NCI-H2107 treated with DMSO at 0.1 percent for 48 hours (cell line): ENCODE measurements at regions not wholly inside any gene's neighbourhood (a gene's known extent, or its start where the extent isn't known, plus 50 kb on each side); places are given as distances from the start of the nearest gene placed in this dataset.
A peak's percentile ranks its signal among the peaks of the same experiment; 100 is the strongest.

Experiments used
- DNase-seq: peaks from one replicate; lab custom pipeline; 2025; ENCODE audit not compliant: unreplicated experiment; lab: John Stamatoyannopoulos, UW

DNA sequence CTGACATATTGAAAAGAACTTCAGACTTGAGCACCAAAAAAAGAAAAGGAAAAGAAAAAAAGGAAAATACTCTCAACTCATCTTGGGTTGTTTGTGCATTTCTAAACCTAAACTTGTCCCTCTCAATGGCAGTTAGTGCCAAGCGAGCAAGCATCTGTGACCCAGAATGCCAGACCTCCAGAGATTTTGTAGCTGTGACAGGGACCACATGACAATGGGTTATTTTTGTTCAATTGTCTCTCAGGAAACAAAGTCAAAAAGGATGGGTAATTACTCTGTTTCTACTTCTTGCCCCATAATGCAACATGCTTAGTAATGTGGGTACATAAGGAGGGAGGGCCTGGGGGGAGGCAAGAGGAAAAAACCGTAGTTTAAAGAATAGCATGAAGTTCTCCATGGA lies 285.7 kb upstream of the RTL1 start:
- no peak for DNase-seq

DNA sequence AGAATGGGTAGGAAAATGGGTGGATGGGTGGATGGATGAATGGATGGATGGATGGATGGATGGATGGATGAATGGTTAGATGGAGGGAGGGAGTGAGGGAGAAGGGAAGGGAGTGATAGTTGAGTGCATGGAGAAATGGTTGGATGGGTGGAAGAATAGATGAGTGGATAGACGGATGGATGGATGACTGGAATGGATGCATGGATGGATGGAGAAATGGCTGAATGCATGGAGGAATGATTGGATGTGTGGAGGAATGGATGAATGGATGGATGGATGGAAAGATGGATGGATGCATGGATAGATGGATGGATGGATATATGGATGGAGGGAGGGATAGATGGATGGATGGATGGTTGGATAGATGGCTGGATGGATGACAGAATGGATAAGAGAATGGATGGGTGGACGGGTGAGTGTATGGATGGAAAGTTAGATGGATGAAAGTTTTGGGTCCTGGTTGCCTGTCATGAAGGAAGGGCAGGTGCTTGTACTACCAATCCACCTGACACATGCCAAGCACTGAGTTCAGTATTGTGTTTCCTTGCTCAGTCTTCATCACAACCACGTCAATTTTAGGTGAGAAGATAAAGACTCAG lies 286.5 kb upstream of the RTL1 start:
- no peak for DNase-seq

DNA sequence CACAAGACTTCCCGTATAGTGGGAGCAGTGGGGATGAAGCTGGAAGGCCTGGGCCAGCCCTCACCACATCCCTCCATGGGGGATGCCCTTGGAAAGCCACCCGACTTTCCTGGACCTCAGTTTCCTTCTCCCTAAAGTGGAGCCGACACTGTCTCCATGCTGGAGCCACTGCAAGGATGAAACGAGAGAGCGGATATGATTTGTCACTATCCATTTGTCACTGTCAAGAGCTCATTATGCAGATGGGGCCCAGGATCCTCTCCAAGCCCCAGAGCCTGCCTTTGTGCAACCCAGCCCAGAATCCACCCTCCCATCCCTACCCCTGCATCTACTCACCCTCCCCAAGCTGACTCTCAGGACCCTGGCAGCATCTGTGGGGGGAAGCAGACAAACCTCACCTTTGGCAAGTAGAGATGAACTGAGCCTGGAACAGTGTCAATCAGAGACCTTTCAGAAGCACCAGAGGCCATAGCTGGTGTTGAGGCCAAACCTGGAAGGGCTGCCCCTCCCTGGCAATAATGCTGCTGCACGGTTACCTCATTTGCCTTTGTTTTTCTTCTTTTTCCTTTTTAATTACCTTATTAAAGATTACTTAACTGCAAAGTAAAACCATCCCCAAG lies 287.7 kb upstream of the RTL1 start:
- DNase-seq = no peak

DNA sequence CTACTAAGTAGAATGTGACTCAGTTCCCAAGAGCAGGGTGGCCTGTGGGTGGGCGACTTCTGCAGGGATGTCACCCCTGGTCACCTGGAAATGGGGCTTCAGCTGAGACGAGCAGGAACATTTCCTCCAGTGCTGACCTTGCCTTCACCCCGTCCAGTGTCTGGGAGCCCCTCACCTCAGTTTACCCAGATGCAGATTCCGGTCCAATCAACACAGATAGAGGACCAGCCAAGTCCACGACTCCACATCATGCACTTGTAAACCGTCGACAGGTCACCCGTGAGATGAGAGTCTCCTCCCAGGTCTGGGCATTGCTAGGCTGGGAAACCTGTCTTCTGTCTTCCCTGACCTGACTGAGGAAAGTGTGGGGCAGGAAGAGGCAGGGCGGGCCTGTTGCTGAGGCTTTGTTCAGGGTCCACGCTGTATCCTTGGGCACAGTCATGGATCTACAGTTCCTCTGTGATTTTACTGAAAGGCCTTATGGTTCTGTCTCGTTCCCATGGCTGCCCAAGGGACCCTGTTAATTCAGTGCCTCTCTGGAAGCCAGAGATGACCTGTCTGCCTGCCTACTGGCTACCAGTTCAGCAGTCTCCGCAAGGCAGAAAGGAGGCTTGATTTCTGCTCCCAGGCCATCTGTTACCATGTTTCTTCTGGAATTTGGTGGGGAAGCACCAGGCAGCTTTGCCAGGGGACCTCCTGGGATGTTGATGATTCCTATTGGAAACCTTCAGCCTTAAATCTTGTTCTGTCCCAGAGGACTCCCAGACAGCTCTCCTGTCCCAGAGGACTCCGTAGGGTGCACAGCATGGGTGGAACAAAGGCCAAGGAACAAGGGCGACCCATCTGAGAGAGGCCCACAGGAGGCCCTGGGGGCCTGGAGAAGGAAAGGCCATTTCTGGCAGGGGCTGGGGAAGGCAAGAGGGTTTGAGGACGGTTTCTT lies 288.5 kb upstream of the RTL1 start:
- no peak for DNase-seq

DNA sequence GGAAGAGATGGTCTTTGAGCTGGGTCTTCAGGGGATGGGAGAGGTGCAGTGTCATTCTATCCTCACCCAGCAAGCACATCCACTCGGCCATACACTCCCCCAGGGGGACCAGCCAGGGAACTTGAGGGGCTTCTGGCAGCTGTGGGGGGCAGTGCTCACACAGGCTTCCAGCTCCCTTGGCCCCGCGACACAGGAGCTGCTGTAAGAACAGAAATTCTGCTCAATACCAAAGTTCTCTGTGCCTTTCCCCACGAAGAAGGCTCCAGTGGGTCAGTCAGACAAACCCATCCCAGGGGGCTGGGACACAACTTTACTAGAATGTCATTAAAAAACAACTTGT lies 289.1 kb upstream of the RTL1 start:
- no peak for DNase-seq

DNA sequence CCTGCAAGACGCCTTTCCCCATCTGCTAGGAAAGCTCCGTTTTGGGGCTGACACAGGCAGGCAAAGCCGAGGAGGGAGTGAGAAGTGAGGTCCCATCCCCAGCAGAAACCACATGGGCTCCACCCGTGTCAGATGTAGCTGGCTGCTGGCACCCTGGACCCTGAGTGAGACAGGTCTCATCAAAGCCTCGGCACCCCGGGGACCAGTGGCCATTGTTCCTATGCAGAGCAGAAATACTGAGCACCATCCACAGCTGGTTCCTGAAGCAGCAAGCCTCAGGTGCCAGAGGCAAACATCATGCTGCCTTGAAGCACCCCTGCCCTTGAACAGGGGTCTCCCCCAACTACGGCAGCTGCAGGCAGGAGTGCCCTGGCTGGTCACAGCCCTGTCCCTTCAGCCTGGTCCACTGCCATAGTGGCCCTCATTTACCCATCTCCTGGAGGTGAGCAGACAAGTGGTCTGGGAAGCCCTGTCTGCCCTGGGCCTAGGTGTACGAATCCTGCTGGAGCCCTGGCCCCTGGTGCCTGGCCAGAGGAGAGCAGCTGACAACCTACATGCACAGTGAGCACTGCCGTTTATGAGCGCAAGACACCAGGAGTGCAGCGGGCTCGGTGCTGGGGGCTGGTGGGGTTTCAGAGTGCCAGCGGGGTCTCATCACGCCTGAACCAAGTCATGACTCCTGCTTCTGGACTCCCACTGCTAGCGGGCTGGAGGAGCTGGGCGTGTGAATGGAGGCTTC lies 289.8 kb upstream of the RTL1 start:
- DNase-seq = peak; percentile 43

DNA sequence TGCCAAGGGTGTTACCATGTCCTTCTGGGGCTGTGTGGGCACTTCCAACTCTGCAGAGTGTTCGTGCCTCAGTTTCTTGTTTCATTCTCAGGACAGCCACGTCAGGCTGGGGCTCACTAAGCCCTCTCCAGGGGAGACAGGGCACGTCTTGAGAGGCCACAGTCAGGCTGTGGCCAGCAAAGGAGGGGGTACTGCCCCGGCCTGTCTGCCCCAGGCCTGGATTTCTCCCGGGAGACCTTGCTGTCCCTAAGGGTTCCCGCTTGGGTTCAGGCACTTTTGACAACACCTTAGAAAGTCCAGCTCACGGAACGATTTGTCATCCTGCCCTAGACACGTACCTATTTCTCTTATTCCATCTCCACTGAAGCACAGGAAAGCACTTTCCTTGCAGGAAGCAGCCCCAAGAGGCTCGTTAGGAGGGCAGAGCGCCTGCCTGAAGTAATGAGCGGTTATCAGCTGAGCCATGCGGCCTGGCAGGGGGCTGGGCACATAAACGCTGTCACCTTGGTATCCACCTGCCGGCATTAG lies 290.4 kb upstream of the RTL1 start:
- peak; percentile 99 for DNase-seq

DNA sequence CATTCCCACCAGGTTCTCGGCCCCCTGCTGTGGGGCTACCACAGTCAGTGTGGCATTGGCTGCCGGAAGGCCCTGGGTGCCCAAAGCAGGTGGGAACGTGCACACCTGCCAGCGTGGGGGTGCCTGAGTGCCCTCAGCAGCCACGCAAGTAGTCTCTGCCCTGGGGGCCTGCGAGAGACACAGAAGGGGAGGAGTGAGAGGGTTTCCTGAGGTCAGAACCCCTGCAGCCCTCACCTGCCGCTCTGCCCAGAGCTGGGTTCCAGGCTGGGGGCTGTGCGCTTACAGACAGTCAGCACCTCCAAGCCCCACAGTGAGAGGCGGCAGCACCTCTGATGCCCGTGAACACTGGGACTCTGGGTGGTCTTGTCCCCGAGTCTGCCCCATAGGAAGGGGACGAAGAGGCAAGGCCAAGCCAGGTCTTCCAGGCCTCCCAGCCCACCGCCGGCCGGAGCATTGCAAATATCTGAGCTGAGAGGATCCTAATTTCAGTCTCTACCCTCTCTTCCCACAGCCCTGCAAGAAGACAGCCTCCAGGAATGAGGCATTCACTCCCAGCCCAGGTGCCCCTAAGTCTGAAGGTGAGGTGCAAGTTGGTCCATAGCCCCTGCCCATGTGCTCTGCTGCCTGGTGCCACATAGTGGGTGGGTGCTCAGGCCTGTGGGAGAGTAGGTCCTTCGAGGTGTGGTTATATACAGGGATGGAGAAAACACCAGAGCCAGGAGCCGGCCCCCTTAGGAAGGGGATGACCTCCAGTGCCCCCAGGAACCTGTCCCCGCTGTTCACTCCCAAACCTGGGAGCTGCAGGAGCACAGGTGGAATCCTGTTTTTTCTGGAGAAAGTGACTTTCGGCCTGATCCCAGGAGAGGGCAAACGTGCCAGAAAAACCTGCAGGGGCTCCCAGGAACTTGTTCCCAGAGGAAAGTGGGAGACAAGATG lies 291.1 kb upstream of the RTL1 start:
- no peak for DNase-seq

DNA sequence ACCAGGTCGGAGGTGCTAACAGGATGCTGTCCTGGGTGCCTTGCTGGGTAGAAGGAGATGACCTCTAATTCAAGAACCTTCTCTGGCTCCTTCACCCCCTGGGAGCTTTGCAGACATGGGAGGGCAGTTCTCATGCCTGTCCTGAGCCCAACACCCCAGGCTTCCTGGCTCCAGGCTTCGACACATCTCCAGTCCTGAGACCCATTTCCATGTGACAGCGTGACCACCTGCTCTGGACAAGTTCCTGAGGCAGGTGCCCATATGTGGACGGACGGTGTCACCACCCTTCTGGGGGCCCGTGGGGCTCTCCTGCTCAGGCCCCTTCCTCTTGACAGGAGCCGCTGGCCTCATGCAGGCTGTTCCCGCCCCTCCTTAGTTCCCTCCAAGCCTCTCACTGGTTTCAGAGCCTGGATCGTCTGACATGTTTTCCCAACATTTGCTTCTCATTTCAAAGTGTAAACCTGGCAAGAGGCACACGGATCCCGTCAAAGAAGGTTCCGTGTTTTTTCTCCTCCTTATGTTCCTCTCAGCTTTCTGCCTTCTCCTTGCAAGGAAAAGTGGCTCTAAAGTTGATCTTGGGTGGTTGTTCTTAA lies 291.9 kb upstream of the RTL1 start:
- DNase-seq = no peak

DNA sequence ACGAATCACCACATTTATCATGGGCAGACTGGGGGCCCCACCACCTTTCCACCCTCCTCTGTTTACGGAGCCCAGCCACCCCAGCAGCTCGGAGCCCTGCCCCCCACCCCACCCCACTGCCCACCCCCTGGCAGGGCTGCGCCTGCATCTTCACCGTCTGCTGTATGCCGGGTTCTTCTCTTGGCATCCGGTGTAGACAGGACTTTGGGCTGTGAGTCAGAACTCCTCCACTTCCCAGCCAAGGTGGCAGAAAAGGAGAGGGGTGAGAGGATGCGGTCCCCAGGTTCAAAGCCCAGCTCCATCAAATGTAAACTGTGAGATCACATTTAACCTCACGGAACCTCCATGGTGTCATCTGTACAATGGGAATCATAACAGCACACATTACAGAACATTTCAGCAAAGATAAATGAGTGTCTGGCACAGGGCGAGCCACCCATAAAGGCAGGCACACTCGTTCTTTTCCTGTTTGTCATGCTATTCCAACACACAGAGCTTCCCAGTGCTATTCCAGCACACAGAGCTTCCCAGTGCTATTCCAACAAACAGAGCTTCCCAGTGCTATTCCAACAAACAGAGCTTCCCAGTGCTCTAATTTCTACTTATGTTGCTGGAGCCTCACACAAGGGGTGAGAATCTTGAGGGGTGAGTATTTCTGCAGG lies 292.7 kb upstream of the RTL1 start:
- DNase-seq = no peak

DNA sequence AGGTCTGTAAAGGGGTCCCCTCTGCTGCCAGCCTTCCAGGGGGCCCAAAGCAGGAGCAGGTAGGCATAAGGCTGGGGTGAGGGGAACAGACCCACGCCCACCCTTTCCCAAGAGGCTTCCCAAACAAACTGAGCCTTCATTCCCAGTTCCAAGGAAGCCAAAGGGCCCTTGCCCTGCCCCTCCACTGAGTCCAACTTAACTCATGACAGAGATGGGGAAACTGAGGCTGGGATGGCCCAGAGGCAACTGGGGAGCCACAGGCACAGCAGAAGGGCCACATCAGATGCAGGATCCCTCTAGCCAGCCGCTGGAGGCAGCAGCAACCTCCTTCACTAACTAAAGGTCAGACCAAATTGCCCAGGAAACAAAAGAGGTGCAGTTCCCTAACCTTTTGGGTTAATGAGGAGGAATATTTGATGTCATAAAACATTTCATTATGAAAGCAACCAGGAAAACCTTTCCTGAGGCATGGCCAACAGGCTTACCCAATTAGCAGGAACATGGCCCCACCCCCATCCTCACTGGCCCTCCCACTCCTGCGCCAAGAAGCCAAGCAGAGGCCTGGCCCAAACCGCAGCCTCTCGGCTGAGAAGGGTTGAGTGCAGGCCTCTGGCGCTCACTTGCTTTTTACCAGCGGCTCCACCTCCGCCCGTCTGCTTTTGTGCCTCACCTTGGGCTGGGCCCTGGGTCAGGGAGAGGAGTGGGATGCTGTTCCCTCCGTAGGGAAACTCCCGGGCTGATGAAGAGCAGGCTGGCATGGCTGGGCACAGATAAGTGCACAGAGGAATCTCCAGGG lies 293.5 kb upstream of the RTL1 start:
- peak; percentile 44 for DNase-seq

DNA sequence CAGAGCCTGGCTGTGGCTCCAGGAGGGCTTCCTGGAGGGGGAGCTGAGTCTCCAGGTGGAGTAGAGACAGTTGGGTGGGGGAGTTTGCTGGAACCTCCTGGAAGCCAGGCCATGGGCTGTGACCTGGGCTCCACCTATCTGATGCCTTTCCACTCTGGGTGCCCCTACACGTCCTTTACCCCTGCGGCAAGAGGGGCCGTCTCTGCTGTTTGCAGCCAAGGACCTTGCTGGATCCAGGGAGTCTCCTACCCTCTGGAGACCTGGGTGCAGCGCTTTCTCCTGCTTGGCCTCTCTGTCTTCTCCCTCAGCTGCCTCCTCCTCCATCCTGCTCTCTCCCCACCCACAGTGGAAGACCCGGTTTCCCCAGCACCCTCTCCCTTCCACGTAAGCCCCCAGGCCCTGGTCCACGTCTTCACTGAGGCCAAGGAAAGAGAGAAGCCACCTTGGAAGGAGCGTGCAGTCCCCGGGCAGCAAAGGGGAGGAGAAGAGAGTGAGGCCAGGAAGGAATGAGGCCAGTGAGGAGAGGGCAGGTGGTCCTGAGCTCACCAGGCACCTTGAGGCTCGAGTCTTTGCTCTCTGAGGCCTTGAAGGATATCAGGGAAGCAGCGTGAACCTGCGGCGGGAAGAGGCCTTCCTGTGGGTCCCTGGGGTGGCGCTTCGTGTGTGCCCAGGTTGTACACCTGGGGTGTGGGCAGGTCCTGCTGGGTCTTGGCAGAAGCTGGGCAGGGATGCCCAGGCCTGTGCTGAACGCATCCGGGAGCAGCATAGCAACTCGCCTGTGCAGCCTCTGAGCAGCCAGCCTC lies 294.3 kb upstream of the RTL1 start:
- DNase-seq = no peak

DNA sequence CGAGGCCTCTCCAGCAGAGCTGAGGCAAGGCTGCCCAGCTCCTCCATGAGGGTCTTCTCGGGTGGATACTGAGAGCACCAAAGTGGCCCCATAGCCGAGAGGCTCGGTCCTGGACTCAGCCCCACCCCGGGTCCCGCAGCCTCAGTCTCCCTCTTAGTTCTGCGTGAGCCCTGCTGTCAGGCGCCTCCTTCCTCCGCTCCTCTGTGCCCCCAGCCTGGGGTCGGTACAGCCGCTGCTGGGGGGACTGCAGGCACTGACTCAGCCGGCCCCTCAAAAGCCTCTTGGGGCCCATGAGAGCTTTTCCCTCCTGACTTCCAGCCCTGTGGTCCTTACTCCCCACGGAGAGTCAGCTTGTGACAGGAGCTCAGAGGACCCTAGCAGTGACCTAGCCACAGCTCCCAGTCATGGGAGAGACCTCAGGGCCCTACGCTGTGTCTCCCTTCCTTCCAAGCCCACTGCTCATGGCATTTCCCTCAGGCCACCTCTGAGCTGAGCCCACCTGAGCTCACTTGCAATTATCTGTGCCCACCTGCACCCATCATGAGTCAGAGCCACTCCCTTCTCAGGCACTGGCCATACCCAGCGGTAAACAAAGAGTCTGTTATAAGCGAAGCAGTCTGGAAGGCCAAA lies 295.0 kb upstream of the RTL1 start:
- no peak for DNase-seq

DNA sequence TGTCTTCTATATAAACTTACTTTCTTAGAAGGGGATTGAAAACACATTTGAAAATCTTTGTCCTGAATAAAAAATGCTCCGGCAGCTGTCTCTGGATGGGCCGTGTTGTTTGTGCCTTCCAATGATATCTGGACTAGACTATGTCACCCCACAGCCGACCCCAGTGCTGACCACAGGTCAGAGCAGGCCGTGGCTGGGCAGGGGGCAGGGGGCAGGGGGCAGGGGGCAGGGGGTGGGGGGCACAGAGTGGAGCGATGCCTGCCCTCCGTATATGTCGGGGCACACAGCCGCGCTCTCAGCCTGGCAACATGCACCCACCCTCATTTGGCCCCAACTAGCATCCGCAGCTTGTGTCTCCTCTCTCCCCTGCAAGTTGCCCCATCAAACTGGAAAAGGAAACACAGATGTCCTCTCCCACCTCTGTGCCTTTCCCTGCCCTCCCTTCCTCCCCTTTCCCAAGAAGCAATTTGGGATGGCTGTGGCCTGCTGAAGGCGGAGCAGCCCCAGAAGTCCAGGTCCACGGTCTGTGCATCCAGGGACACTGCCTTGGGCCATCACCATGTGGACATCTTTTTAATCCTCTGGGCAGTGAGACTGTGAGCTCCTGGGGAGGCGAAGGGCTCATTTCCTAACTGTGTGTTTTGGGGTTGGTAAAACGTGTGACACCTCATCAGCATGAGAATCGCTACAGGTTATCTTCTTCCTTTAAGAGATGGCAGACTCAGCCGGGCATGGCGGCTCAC lies 295.7 kb upstream of the RTL1 start:
- no peak for DNase-seq

DNA sequence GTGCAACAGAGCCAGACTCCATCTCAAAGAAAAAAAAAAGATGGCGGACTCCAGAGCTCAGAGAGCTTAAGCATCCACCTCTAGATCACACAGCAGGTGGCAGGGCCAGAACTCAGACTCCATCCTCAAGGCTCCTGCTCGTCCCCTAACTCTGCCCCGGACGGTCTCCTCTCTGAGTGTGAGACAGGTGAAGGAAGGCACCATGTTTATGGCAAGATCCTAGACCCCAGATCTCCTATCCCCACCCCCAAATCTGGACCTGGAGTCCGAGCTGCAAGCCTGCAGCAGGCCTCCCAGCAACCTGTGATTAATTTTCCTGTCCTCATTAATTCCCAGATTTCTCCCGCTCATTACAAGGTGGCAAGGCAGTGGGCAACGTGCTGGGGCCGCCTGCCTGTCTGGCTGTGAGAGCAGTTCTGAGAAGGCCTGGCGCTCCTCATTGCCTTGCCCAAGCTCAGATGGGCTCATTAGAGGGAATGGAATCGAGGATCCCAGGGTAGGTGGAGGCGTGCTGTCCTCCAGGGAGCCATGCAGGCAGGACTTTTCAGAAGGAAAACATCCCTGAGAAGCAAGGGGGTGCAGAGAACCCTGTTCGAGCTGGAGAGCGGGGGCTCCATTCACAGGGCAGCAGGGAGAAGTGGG lies 296.6 kb upstream of the RTL1 start:
- DNase-seq = no peak
